GF-D8 (cell line): ENCODE measurements at regions not wholly inside any gene's neighbourhood (a gene's known extent, or its start where the extent isn't known, plus 50 kb on each side); places are given as distances from the start of the nearest gene placed in this dataset.

ENCODE experiments used
- DNase-seq: peaks from one replicate; lab custom pipeline; 2025; lab: John Stamatoyannopoulos, UW

- DNase-seq = no peak
Observed at GRCh38 chr10:78964952-78965633, 103.7 kb upstream of the ZMIZ1 start.

DNA sequence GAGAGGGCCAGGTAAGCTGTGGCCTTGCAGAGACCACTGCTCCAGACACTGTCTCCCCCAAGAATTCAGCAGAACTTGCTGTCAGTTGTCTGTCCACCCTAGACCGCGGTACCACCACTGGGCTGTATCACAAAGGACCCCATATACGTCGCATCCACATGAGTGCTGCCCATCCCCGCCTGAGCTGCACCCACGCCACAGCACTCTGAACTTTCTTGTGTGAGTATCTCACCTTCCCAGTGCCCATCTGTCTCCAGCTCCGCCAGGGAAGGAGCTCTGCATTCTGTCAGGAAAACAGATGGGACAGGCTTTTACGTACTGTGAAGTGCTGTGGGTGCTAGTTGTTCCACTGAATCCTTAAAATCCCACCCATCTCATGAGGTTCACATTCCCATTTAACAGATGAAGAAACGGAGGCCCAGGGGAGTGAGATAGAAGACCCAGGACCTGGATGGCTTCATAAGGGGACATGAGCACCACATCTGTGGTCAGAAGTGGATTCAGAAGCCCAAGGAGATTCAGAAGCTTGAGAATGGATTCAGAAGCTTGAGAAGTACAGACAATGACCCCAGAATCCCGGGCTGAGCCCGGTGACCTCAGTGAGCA lies 102.5 kb upstream of the ZMIZ1 start:
- no peak for DNase-seq

- DNase-seq = no peak
Observed at GRCh38 chr10:78966844-78967488, 101.8 kb upstream of the ZMIZ1 start.

GRCh38 chr10:78968300-78968942 lies 100.3 kb upstream of the ZMIZ1 start:
- no peak for DNase-seq

DNA sequence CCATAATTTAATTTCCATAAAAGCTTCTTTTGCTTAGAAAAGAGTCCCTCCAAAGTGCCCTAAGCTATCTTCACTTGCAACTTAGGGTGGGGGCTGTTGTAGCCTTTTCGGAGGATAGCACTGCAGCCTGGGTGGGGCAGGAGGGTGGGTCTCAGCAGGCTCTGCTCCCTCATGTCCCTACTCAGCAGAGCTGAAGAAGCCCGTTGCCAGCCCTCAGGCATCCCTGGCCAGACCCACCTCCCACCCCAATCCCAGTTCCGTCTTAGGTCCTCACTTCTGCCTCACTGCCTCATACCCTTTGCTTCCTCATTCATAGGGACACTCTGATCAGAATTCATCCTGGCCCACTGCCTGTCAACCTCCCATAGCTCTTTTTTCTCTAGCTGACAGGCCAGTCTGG lies 99.8 kb upstream of the ZMIZ1 start:
- DNase-seq = no peak

- no peak for DNase-seq
Observed at GRCh38 chr10:78969719-78970118, 99.0 kb upstream of the ZMIZ1 start.

GRCh38 chr10:78970261-78970660 lies 98.5 kb upstream of the ZMIZ1 start:
- DNase-seq = no peak

DNA sequence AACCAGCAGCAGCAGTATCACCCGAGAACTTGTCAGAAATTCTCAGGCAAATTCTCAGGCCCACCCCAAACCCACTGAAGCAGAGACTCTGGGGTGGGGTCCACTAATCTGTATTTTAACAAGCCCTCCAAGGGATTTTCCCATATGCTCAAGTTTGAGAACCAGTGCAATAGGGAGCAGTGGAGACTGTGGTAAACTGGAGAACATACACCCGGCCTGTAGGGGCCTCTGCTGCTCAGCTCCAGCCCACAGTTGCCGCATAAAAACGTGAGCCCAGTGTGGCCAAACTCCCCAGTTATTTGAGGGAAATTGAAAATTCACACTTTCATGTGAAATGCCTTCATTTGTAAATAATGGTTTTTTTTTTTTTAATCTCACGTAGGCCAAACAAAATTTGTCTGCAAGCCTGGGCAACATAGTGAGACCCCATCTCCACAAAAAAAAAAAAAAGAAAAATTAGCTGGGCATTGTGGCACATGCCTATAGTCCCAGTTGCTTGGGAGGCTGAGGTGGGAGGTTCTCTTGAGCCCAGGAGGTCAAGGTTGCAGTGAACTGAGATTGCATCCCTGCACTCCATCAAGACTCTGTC lies 97.6 kb upstream of the ZMIZ1 start:
- DNase-seq = no peak

DNA sequence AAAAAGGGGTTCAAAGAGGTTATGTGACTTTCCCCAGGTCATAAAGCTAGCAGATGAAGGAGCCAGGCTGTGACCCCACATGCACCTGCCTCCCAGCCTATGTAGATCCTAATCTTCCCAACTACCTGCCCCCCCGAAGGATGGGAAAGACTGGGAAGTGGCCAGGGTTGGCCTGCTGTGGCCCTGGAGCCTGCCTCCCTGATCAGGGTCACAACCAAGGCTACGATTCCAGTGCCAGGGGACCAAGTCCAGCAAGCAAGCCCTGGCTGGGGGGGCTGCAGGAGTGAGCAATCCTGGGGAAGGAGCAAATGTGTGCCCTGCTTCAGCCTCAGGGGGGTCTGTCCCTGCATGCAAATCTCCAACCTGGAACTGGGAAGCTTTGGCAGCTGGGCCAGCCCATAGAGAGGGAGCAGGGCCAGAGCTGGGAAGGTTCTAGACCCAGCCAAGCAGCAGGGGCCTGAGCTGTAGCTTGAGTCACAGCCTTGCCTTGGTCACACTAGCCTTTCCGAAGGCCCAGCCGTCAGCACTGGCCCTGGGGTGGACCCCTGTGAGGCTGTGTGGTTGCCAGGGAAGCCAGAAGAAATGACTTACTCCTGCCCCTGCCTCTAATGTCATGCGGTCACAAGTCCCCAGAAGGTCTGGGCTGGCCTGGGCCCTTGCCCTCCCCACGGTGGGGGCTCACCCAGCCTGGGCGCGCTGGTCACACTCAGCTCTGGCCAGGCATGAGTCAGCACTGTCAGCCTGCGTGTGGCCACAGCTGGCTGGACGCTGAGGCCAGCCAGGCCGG lies 96.4 kb upstream of the ZMIZ1 start:
- no peak for DNase-seq

DNA sequence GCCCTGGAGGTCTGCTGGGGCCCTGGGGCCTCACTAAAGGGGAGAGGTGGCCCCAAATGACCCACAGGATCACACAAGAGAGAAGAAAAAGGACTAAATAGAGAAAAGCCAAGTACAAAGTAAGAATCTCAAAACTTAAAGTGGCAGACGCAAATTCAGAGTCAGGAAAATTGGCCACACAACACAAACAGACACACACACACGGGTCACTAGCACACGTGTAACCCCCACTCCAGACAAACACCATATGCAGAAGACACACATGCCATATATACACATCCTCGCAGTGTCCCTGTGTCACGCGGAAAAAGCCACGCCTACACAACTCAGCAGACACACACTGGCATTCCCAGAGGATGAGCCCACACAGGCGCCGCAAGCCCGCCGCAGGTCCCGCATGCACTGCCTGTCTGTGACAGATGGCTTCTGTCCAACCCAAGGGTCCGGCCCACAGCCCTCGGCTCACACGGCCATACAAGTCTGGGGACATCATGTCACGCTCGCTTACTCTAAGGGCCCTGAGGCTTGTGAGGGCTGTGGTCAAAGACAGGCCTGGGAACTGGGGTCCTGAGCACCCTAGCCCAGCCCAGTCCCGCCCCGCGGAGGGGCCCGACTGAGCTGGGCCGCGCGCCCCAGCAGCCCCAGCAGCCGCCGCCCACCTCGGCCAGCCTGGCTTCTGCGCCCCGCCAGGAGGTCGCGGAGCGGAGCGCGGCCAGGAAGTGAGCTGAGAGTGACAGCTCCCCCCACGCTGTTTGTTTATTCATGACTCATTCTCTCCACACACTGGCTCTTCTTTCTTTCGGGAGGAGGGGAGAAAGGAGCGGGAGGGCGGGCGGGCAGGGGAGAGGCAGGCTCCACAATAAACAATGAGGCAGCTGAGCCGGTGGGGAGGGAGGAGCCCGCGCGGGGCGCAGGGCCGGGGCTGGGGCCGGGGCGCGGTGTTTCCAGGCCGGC lies 95.5 kb upstream of the ZMIZ1 start:
- DNase-seq = no peak

- DNase-seq = no peak
Observed at GRCh38 chr10:78973901-78974616, 94.7 kb upstream of the ZMIZ1 start.

- peak; percentile 17 for DNase-seq
Observed at GRCh38 chr10:78974617-78975317, 94.0 kb upstream of the ZMIZ1 start.

- DNase-seq = no peak
Observed at GRCh38 chr10:78975926-78976325, 92.8 kb upstream of the ZMIZ1 start.

DNA sequence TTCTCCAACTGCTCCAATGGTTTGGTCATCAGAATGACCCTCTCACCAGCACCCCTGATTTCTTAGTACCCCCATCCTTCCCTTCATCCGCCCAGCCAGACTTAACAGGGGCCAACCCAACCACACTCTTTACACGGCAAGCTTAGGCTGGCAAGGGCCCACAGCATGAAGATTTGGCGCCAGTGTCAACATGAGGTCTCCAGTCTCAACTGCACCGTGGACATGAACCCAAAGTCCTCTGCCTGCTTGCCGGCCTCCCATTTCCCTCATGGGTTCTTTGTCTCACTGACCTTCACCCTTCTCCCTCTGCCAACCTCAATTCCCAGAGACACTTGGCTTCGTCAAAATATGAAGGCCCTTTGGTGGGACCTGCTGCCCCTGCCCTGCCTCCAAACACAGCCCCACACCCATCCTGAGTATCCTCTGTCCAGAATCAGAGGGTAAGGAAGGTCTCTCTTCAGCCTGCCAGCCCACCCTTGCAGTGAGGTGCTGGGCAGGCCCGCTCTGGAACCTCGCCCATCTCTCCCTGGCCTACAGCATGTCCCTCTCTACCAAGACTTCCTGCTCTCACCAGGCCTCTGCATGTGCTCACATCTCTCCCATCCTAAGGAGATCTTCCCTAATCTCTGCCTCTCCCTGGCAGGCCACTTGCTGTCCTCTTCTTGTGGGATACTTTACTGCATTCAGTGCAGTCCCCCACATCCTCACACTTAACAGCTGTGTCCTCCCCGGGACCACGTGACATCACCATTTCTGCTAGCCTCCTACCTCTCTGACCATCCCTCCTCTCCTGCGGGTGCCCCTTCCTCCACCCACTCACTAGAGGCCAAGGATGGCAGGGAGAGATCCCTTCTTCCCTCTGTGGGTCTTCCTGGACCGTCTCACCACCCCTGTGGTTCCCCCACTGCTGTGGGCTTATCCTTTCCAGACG lies 91.7 kb upstream of the ZMIZ1 start:
- DNase-seq = no peak

DNA sequence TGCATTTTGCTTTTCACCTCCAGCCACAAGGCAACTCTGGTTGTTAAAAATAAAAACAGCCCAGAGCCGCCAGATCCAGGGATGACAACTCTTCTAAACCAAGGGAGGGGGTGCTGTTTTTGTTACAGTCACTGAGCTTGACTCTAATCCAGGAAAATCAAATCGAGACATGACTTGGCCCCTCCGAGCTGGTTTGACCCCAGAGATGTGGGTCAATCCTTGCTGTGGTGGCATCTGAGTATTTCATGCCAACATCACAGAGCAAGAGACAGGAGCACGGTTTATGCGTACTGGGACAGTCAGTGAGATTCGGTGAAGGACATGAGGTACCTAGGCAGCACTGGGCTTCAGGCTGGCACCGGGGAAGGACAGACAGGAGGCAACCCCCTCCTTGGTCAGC lies 88.8 kb upstream of the ZMIZ1 start:
- no peak for DNase-seq

- no peak for DNase-seq
Observed at GRCh38 chr10:78980354-78980753, 88.4 kb upstream of the ZMIZ1 start.

DNA sequence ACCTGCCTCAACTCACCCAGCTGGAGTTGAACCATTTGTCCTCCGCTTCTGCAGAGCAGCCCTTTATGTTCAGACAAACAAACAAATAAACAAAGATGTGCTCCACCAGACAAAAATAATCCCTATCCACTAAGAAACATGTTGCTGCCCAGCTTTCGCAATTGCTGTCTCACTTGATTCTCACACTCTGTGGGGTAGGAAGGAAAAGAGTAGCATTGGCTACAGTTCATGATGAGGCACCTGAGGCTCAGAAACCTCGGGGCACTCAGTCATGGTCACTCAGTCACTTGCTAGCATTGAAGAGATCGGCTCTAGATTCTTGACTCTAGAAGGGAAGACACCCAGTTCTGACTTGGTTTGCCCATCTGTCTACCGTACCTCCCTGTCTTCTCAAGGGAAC lies 88.0 kb upstream of the ZMIZ1 start:
- no peak for DNase-seq

DNA sequence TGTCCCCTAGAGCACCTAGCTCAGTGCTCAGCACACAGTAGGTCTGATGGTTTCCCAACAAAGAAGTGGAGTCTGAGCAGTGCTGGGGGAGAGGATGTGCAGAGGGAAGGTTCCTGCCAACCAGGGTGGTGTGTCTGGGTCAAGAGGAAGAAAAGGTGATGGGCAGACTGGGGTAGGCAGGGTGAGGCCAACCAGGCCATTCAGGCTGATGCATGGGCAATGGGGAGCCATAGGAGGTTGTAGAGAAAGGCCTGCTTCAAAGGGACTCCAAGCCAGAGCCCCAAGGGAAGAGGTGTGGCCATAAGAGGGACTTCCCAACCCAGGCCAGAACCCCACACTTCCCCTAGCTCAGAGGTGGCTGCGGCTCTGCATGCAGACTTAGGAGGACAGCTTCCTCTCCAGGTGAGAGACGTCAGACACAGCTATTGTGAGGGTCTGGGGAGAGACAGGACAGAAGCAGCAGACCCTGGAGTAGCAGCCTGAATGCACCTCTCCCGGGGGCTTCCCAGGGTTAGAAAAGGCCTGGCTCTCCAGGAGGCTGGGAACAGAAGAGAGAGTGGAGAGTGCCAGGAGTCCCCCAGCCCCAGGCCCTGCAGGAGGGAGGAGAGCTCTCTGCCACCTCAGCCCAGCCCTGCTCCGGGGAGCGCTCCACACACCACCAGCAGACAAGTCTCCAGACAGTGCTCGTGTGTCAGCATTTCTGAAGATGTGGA lies 87.4 kb upstream of the ZMIZ1 start:
- DNase-seq = no peak
